ENCODE measurements at regions not wholly inside any gene's neighbourhood (a gene's known extent, or its start where the extent isn't known, plus 50 kb on each side); places are given as distances from the start of the nearest gene placed in this dataset.

DNA sequence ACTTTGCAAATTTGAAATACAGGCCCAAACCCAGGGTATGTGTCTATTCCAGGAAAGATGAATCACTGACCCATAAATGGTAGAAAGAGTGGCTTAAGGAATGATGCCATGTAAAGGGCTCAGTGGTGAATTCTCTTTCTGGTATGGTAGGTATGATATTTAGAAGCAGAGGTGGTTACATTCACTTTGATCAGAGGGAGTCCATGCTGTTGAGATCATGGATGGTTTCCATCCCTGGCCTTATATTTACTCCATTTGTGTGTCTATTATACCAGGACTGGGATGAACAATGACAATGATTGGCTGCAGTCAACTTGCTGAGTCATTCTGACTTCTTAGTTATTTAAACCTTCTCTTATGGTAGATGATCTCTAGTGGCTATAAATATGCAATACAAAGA is 419.8 kb upstream of the LRRC4C start:
- no peaks in the 10 kb centered on the region for H3K36me3 ChIP-seq (replicated peaks in 1 of 2; ENCODE audit: insufficient read depth in 1 of 2, low read depth in 2 of 2)
- intact Hi-C loops (cut with DNase I), result no loop called here
- no peak overlapping the region for H3K4me3 ChIP-seq
- no peak overlapping the region for H3K27ac ChIP-seq
- ATAC-seq (no peak), DNase-seq (no peak)
- TF ChIP-seq, protein P1, sequence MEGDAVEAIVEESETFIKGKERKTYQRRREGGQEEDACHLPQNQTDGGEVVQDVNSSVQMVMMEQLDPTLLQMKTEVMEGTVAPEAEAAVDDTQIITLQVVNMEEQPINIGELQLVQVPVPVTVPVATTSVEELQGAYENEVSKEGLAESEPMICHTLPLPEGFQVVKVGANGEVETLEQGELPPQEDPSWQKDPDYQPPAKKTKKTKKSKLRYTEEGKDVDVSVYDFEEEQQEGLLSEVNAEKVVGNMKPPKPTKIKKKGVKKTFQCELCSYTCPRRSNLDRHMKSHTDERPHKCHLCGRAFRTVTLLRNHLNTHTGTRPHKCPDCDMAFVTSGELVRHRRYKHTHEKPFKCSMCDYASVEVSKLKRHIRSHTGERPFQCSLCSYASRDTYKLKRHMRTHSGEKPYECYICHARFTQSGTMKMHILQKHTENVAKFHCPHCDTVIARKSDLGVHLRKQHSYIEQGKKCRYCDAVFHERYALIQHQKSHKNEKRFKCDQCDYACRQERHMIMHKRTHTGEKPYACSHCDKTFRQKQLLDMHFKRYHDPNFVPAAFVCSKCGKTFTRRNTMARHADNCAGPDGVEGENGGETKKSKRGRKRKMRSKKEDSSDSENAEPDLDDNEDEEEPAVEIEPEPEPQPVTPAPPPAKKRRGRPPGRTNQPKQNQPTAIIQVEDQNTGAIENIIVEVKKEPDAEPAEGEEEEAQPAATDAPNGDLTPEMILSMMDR (IDR thresholded peaks at IDR 0.05), result no peak
- no peaks in the 10 kb centered on the region for H3K27me3 ChIP-seq
- H3K4me1 ChIP-seq, result no peaks in the 10 kb centered on the region
- H3K9me3 ChIP-seq, result no peaks in the 10 kb centered on the region

DNA sequence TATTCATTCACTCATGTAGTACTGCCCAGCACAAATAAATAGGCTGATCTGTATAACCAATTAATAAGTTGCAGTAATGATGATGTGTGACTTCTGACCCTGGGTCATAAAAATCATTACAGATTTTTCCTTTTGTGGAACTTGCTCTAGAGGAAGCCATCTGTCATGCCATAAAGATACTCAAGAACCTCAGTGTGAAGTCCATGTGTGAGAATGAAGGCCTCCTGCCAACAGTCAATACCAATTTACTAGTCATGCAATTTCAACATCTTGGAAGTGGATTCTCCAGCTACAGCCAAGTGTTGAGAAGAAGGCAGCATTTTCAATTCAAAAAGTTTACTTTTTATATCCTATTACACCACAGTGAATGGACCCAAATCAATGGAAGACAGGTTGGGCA is 435.6 kb upstream of the LRRC4C start:
- TF ChIP-seq, protein P1 (IDR thresholded peaks at IDR 0.05), result no peak
- TF ChIP-seq POLR2A (IDR thresholded peaks at IDR 0.05), result no peak
- ATAC-seq (no peak), DNase-seq (no peak)
- Histone ChIP-seq H3K27ac (no peak overlapping the region), H3K4me3 (no peak overlapping the region), H3K27me3 (no peaks in the 10 kb centered on the region), H3K9me3 (no peaks in the 10 kb centered on the region), H3K36me3 (replicated peaks in 1 of 2; ENCODE audit: insufficient read depth in 1 of 2, low read depth in 2 of 2) (no peaks in the 10 kb centered on the region), H3K4me1 (no peaks in the 10 kb centered on the region)
- intact Hi-C loops (cut with DNase I), result no loop called here

DNA sequence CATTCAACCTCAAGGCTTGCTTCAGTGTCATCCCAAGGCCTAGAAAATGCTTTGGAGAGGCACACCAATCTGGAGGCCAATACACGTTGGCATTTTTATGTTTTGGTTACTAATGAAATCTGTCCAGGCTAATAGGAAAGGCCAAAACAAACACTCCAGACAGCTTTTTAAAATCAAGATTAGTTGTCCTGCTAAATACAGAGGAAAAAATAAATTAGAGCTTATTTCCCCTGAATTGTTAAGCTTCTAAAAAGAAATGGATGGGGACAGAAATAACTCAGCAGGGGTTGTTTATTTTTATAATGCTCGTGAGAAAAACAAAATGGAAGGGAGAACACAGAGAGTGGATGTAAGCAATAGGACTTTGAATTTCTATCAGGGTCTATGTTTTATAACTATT is 438.5 kb upstream of the LRRC4C start:
- no peak for ATAC-seq
- Histone ChIP-seq H3K4me1 (no peaks in the 10 kb centered on the region), H3K9me3 (no peaks in the 10 kb centered on the region), H3K27me3 (no peaks in the 10 kb centered on the region), H3K27ac (no peak overlapping the region), H3K36me3 (replicated peaks in 1 of 2; ENCODE audit: insufficient read depth in 1 of 2, low read depth in 2 of 2) (no peaks in the 10 kb centered on the region), H3K4me3 (no peak overlapping the region)
- no peak for TF ChIP-seq POLR2A (IDR thresholded peaks at IDR 0.05)
- TF ChIP-seq, protein P1 (IDR thresholded peaks at IDR 0.05), result no peak
- intact Hi-C loops (cut with DNase I), result no loop called here
- DNase-seq, result no peak
- 33 to 44% methylated on average over 2 of the region's 2 CpGs for WGBS, 2 donors

DNA sequence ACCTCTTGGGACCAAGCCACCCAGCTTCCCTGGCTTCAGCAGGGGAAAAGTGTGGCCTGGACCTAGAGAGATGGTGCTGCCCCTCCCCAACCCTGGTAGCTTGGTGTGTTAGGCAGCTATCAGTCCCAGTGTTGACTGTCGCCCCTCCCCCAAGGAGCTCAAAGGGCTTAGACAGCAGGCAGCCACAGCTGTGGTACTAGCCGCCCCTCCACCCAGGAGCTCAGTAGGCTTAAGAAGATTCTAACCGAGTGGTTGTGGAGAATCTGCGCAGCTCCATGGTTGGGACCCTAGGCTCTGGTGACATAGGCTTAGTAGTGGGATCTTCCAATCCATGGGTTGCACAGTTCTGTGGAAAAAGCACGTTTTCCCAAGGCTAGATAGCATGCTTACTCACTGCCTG is 458.4 kb upstream of the LRRC4C start:
- Histone ChIP-seq H3K9me3 (no peaks in the 10 kb centered on the region), H3K27me3 (no peaks in the 10 kb centered on the region), H3K4me1 (no peaks in the 10 kb centered on the region), H3K36me3 (replicated peaks in 1 of 2; ENCODE audit: insufficient read depth in 1 of 2, low read depth in 2 of 2) (no peaks in the 10 kb centered on the region), H3K4me3 (no peak overlapping the region), H3K27ac (no peak overlapping the region)
- WGBS, 2 donors, result 0 to 52% methylated on average over 1 to 5 of the region's 5 CpGs
- ATAC-seq (no peak), DNase-seq (no peak)
- intact Hi-C loops (cut with DNase I), result no loop called here
- TF ChIP-seq, protein P1 (IDR thresholded peaks at IDR 0.05), result no peak
- no peak for TF ChIP-seq POLR2A (IDR thresholded peaks at IDR 0.05)

DNA sequence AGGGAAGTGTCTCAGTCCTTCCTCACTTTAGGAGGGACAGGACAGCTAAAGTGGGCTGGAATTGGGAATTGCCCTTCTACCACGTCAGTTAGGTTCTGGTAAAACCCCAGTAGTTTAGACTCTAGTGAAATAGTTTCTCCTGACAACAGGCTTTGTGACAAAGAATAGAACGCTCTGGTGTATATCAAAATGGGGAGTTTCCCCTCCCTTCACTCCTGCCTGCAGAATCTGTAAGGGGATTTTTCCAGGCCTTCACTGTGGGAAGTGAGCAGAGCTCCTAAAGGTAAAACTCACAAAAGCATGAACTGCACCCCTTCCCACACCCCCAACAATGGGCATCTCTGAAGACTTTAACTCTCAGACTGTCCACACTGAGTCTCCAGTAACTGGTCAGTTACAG is 460.9 kb upstream of the LRRC4C start:
- no peak for TF ChIP-seq POLR2A (IDR thresholded peaks at IDR 0.05)
- TF ChIP-seq, protein P1 (IDR thresholded peaks at IDR 0.05), result no peak
- Histone ChIP-seq H3K36me3 (replicated peaks in 1 of 2; ENCODE audit: insufficient read depth in 1 of 2, low read depth in 2 of 2) (no peaks in the 10 kb centered on the region), H3K4me1 (no peaks in the 10 kb centered on the region), H3K27ac (no peak overlapping the region), H3K27me3 (no peaks in the 10 kb centered on the region), H3K9me3 (no peaks in the 10 kb centered on the region), H3K4me3 (no peak overlapping the region)
- ATAC-seq (no peak), DNase-seq (no peak)
- 29 to 67% methylated on average over 1 to 2 of the region's 2 CpGs for WGBS, 2 donors
- intact Hi-C loops (cut with DNase I), result no loop called here
